Muscle of leg (tissue), 3 donors: ENCODE measurements at regions not wholly inside any gene's neighbourhood (a gene's known extent, or its start where the extent isn't known, plus 50 kb on each side); places are given as distances from the start of the nearest gene placed in this dataset.
"Not testable (repeated sequence)": the region's sequence is repeated elsewhere in the genome, so short reads cannot be mapped to it uniquely, and the experiment has no call there.

Experiments used
- DNase-seq: peaks from one replicate; pipeline ENCODE4 v3.0.0; 2013
- H3K27ac ChIP-seq: one replicate; pipeline ENCODE4 v1.5.1; 2013; ENCODE audit warnings: mild to moderate bottlenecking, low read length, control low read depth
- H3K27me3 ChIP-seq: one replicate; pipeline ENCODE4 v1.6.1; 2013; ENCODE audit warnings: low read length; ENCODE audit not compliant: control insufficient read depth, insufficient read depth
- H3K36me3 ChIP-seq: one replicate; pipeline ENCODE4 v1.6.1; 2013; ENCODE audit warnings: low read length; ENCODE audit not compliant: control insufficient read depth, insufficient read depth
- H3K4me1 ChIP-seq: one replicate; pipeline ENCODE4 v1.6.1; 2013; ENCODE audit warnings: low read length; ENCODE audit not compliant: control insufficient read depth, insufficient read depth
- H3K4me3 ChIP-seq: one replicate; pipeline ENCODE4 v1.5.1; 2013; ENCODE audit warnings: low read length, control low read depth
- H3K9me3 ChIP-seq: replicated peaks from 2 replicates; pipeline ENCODE4 v1.6.1; 2013; ENCODE audit warnings: low read depth, low read length; ENCODE audit not compliant: control insufficient read depth
- WGBS: methylation state at CpG from one replicate; pipeline ENCODE4 v1.1.5; 2013; ENCODE audit warnings: missing lambda C conversion rate; ENCODE audit not compliant: insufficient coverage; 5-methylcytosine and 5-hydroxymethylcytosine counted together

GRCh38 chr5:13356226-13356625 lies 588.3 kb downstream of the DNAH5 start:
- H3K9me3 ChIP-seq: no peaks in the 10 kb centered on the region
- DNase-seq: no peak
- WGBS: no CpG with 5 or more reads among the region's 3 CpGs
- H3K27me3 ChIP-seq: no peaks in the 10 kb centered on the region
- no peaks in the 10 kb centered on the region for H3K36me3 ChIP-seq
- no peak overlapping the region for H3K4me3 ChIP-seq
- no peak overlapping the region for H3K27ac ChIP-seq
- H3K4me1 ChIP-seq: no peaks in the 10 kb centered on the region

DNA sequence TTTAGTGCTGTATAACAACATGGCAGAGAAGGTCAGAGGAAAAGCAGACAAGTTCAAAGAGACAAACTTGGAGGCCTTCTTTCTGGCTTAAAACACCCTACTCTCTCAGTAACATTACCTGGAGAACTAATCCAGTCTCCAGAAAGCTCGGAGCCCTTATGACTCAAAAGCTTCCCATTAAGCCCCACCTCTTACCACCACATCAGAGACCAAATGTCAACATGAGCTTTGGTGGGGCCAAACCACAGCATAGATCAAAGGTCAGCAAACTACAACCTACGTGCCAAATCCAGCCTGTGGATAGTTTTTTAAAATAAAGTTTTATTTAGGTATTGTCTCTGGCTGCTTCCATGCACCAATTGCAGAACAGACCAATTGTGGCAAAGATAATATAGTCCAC lies 589.9 kb downstream of the DNAH5 start:
- no peaks in the 10 kb centered on the region for H3K4me1 ChIP-seq
- 40% methylated on average over 1 of the region's 2 CpGs for WGBS
- DNase-seq: no peak

DNA sequence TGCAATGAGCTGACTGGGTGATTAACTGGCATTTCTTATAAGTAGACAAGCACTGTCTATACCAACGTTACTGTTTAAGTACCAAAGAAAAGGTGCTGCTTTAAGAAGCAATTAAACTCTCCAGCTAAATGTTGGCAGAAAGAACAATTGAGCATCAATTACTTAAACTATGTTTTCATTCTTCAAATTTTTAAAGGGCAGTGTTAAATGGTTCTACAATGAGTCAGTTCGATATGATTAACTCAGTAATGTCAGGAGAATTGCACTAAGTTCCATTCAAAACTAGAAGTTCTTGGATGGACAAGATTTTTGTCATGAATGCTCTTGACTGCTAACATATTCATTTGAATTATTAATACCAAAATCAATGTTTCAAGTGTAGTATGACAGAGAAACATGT lies 593.7 kb downstream of the DNAH5 start:
- DNase-seq: no peak
- H3K9me3 ChIP-seq: no peaks in the 10 kb centered on the region
- no peaks in the 10 kb centered on the region for H3K36me3 ChIP-seq
- H3K4me1 ChIP-seq: no peaks in the 10 kb centered on the region
- no CpG with 5 or more reads among the region's 2 CpGs for WGBS
- no peaks in the 10 kb centered on the region for H3K27me3 ChIP-seq
- H3K27ac ChIP-seq: no peak overlapping the region
- H3K4me3 ChIP-seq: no peak overlapping the region

More for the DNA sequence above, 589.9 kb downstream of the DNAH5 start:
- Histone ChIP-seq H3K36me3 (no peaks in the 10 kb centered on the region), H3K27ac (no peak overlapping the region), H3K4me3 (no peak overlapping the region), H3K9me3 (no peaks in the 10 kb centered on the region), H3K27me3 (no peaks in the 10 kb centered on the region)

- no peaks in the 10 kb centered on the region for H3K36me3 ChIP-seq
- no peak overlapping the region for H3K4me3 ChIP-seq
- H3K4me1 ChIP-seq: no peaks in the 10 kb centered on the region
- DNase-seq: no peak
- WGBS: 55% methylated on average over 1 of the region's 3 CpGs
- peaks cover 6% of the 10 kb centered on the region for H3K9me3 ChIP-seq
- H3K27ac ChIP-seq: no peak overlapping the region
- no peaks in the 10 kb centered on the region for H3K27me3 ChIP-seq
These were observed 595.9 kb downstream of the DNAH5 start for GRCh38 chr5:13348568-13348967.

GRCh38 chr5:13346401-13346800 lies 598.1 kb downstream of the DNAH5 start:
- Histone ChIP-seq H3K27me3 (no peaks in the 10 kb centered on the region), H3K9me3 (peaks cover 8% of the 10 kb centered on the region), H3K36me3 (no peaks in the 10 kb centered on the region), H3K4me3 (no peak overlapping the region), H3K27ac (no peak overlapping the region), H3K4me1 (no peaks in the 10 kb centered on the region)
- no peak for DNase-seq
- 93% methylated on average over 2 of the region's 4 CpGs for WGBS

- no peaks in the 10 kb centered on the region for H3K27me3 ChIP-seq
- peaks cover 12% of the 10 kb centered on the region for H3K9me3 ChIP-seq
- WGBS: no CpG with 5 or more reads among the region's 1 CpG
- no peak overlapping the region for H3K4me3 ChIP-seq
- DNase-seq: no peak
- no peak overlapping the region for H3K27ac ChIP-seq
- no peaks in the 10 kb centered on the region for H3K4me1 ChIP-seq
- no peaks in the 10 kb centered on the region for H3K36me3 ChIP-seq
These were observed 605.4 kb downstream of the DNAH5 start for GRCh38 chr5:13339093-13339492.

GRCh38 chr5:13335026-13335425 lies 609.5 kb downstream of the DNAH5 start:
- DNase-seq, H3K4me1 ChIP-seq, H3K4me3 ChIP-seq, H3K27ac ChIP-seq, H3K9me3 ChIP-seq, H3K36me3 ChIP-seq, H3K27me3 ChIP-seq: not testable (repeated sequence)
- WGBS: no CpG with 5 or more reads among the region's 4 CpGs

DNA sequence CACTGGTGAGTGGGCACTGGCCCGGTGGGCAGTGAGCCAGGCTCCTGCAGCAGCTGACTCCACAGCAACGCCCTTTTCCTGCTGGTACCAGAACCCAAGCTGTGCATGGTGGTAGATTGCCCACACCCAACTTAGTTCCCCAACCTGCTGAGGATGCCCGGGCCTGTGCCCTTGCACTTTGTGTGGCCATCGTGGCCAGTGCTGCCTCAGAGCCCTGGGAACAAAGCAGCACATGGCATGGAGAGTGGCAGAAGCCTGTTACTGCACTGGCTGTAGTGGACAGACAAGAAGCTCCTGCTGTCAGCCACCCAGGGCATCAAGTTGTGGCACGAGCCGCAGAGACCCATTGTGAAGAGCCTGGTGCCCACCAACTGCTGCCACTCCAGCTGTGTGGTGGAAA lies 612.9 kb downstream of the DNAH5 start:
- no peak for DNase-seq
- 55% methylated on average over 5 of the region's 6 CpGs for WGBS
- no peaks in the 10 kb centered on the region for H3K27me3 ChIP-seq
- no peaks in the 10 kb centered on the region for H3K36me3 ChIP-seq
- H3K4me3 ChIP-seq: no peak overlapping the region
- peaks cover 5% of the 10 kb centered on the region for H3K9me3 ChIP-seq
- H3K27ac ChIP-seq: no peak overlapping the region
- no peaks in the 10 kb centered on the region for H3K4me1 ChIP-seq

DNA sequence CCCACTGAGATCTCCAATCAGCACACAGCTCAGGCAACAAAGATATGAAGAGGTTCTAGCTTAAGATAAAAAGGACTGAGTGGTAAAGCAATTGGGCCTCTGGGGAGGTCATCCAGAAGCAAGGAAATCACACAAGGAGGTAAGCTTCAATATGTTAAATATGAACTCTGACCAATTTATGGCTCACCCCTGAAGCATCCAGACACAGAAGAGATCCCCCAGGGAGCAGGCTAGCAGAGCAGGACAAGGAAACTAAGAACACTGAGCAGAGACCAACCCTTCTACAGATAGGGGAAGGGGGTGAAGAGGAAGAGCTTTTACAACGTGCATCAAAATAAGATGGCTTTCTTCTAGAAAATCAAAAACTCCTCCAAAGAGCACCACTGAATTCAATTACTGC lies 616.2 kb downstream of the DNAH5 start:
- no peaks in the 10 kb centered on the region for H3K4me1 ChIP-seq
- H3K27ac ChIP-seq: no peak overlapping the region
- DNase-seq: no peak
- no peaks in the 10 kb centered on the region for H3K27me3 ChIP-seq
- no peak overlapping the region for H3K4me3 ChIP-seq
- no peaks in the 10 kb centered on the region for H3K36me3 ChIP-seq
- peaks cover 5% of the 10 kb centered on the region for H3K9me3 ChIP-seq
- WGBS: no CpG with 5 or more reads among the region's 1 CpG

- no peaks in the 10 kb centered on the region for H3K4me1 ChIP-seq
- WGBS: no CpG with 5 or more reads among the region's 1 CpG
- no peaks in the 10 kb centered on the region for H3K36me3 ChIP-seq
- no peaks in the 10 kb centered on the region for H3K9me3 ChIP-seq
- H3K4me3 ChIP-seq: no peak overlapping the region
- H3K27ac ChIP-seq: no peak overlapping the region
- H3K27me3 ChIP-seq: no peaks in the 10 kb centered on the region
- no peak for DNase-seq
These were observed 618.7 kb downstream of the DNAH5 start for GRCh38 chr5:13325765-13326164.

DNA sequence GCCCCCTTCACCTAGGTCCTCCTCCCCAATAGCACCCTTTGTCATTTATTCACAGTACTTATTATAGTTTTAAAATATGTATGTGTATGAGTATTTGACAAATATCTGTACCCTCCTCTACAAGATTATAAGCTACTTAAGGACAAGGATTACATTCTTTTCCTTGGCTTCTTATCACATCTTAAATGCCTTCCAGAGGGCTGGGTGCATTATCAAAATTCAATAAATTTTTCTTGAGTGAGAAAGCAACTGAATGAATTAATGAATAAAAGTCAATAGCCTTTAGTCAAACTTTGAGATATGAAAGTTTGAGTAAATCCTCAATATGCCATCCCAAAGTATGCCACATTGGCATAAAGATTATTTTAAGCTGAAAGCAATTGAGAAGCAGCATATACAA lies 621.7 kb downstream of the DNAH5 start:
- H3K9me3 ChIP-seq: no peaks in the 10 kb centered on the region
- no peak overlapping the region for H3K4me3 ChIP-seq
- H3K27me3 ChIP-seq: no peaks in the 10 kb centered on the region
- no peak for DNase-seq
- no peak overlapping the region for H3K27ac ChIP-seq
- H3K36me3 ChIP-seq: no peaks in the 10 kb centered on the region
- H3K4me1 ChIP-seq: no peaks in the 10 kb centered on the region
